Astrocyte (in vitro differentiated cells and primary cell): ENCODE measurements at regions not wholly inside any gene's neighbourhood (a gene's known extent, or its start where the extent isn't known, plus 50 kb on each side); places are given as distances from the start of the nearest gene placed in this dataset.

Experiments used
- CTCF ChIP-seq: IDR thresholded peaks from 2 replicates; pipeline ENCODE4 v1.5.1; 2011; ENCODE audit warnings: low read depth, mild to moderate bottlenecking, inconsistent platforms, low read length, moderate library complexity; ENCODE audit not compliant: insufficient read depth
- EZH2 ChIP-seq: IDR thresholded peaks from 2 replicates; pipeline ENCODE4 v1.6.1; 2012; ENCODE audit warnings: mild to moderate bottlenecking, low read length, inconsistent platforms; ENCODE audit not compliant: insufficient read depth

GRCh38 chr14:65160091-65160490 lies 57.8 kb upstream of the MAX start:
- TF ChIP-seq CTCF (no peak), EZH2 (no peak)
